Neural progenitor cell (in vitro differentiated cells): ENCODE measurements at regions not wholly inside any gene's neighbourhood (a gene's known extent, or its start where the extent isn't known, plus 50 kb on each side); places are given as distances from the start of the nearest gene placed in this dataset.

Experiments used
- EZH2 ChIP-seq: fragments of 200-600 bp; sonication (generic); IDR thresholded peaks from 2 replicates; pipeline ENCODE4 v1.6.1; 2017; ENCODE audit warnings: antibody characterized with exemption, mild to moderate bottlenecking, moderate library complexity
- TF ChIP-seq, protein P1 (sequence below): fragments of 200-600 bp; sonication (generic); IDR thresholded peaks from 2 replicates; pipeline ENCODE4 v1.5.1; 2017; ENCODE audit warnings: antibody characterized with exemption, mild to moderate bottlenecking

DNA sequence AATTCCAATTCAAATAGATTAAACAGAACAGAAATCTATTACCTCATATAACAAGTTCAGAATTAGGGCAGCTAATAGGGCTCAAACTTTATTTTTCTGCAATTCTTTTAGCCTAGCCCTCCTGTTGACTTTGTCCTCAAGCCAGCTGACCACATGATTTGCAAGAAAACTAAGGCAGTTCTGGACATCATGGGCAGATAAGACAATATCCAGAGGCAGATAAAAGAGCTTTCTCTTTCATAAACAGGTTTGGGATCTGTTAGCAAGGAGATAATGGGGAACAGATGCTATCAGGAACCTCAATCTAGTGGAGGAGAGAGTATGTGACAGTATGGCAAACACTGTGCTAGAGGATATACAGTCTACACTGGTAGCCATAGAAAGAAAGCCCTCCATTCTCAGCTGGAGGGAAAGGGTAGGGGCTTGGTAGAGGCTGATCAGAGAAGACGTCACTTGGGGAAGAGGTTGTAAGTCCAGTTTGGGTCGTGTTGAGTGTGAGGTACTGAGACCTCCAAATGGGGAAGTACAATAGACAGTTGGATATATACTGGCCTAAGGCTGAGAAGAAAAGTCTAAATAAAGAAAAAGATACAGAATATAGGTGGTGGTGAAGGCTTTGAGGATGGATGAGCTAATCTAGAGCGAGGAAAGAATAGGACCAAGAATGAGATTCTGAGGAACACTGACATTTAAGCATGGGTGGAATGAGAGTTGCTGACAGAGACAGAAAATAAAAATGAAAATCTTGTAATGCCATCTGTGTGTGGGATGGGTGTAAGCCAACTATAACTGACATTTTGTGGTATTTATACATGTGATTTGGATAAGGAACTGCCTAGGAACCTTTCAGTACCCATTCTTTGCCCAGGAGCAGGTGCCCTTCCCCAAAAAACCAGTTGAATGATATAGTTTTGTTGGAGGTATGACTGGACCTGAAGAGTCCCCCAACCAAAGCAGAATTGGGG is 67.4 kb downstream of the CYB561 start:
- TF ChIP-seq, protein P1, sequence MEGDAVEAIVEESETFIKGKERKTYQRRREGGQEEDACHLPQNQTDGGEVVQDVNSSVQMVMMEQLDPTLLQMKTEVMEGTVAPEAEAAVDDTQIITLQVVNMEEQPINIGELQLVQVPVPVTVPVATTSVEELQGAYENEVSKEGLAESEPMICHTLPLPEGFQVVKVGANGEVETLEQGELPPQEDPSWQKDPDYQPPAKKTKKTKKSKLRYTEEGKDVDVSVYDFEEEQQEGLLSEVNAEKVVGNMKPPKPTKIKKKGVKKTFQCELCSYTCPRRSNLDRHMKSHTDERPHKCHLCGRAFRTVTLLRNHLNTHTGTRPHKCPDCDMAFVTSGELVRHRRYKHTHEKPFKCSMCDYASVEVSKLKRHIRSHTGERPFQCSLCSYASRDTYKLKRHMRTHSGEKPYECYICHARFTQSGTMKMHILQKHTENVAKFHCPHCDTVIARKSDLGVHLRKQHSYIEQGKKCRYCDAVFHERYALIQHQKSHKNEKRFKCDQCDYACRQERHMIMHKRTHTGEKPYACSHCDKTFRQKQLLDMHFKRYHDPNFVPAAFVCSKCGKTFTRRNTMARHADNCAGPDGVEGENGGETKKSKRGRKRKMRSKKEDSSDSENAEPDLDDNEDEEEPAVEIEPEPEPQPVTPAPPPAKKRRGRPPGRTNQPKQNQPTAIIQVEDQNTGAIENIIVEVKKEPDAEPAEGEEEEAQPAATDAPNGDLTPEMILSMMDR, result no peak
- no peak for TF ChIP-seq EZH2
